Fibroblast of lung (primary cell): ENCODE measurements at regions not wholly inside any gene's neighbourhood (a gene's known extent, or its start where the extent isn't known, plus 50 kb on each side); places are given as distances from the start of the nearest gene placed in this dataset.

Source experiments
- EZH2 ChIP-seq: IDR thresholded peaks from 2 replicates; pipeline ENCODE4 v1.5.1; 2012; ENCODE audit warnings: low read length, control low read depth, mild to moderate bottlenecking; ENCODE audit errors: missing control alignments
- TF ChIP-seq, protein P1 (sequence below), 2 donors: IDR thresholded peaks in 1 of 2; conservative IDR thresholded peaks in 1 of 2; 1 replicate in 1 of 2; 2 replicates in 1 of 2; pipeline ENCODE4 v1.5.1; 2011 to 2012; ENCODE audit warnings: low read length in 2 of 2, control low read depth in 1 of 2, inconsistent platforms in 1 of 2, low read depth in 1 of 2, mild to moderate bottlenecking in 1 of 2

DNA sequence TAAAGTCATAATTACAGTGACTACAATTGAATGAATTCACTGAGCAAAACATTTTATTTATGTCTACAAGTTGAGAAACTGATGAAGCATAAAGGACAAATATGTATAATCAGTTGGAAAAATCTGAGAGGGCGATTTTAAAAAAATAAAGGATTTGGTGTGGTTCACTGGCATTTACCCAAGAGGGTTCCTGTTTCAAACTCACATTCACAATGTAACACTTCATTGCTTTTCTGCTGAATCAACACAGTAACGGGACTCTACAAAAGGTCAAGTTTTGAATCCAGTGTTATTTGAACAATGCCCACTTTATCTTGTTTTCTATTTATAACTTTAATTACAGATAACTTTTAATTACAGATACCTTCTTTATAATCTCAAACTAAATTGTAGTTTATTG lies 138.6 kb downstream of the NUDT12 start:
- TF ChIP-seq, protein P1, sequence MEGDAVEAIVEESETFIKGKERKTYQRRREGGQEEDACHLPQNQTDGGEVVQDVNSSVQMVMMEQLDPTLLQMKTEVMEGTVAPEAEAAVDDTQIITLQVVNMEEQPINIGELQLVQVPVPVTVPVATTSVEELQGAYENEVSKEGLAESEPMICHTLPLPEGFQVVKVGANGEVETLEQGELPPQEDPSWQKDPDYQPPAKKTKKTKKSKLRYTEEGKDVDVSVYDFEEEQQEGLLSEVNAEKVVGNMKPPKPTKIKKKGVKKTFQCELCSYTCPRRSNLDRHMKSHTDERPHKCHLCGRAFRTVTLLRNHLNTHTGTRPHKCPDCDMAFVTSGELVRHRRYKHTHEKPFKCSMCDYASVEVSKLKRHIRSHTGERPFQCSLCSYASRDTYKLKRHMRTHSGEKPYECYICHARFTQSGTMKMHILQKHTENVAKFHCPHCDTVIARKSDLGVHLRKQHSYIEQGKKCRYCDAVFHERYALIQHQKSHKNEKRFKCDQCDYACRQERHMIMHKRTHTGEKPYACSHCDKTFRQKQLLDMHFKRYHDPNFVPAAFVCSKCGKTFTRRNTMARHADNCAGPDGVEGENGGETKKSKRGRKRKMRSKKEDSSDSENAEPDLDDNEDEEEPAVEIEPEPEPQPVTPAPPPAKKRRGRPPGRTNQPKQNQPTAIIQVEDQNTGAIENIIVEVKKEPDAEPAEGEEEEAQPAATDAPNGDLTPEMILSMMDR (conservative IDR thresholded peaks at IDR 0.05 in 1 of 2, IDR thresholded peaks at IDR 0.05 in 1 of 2; ENCODE audit: low read depth in 1 of 2, low read length in 2 of 2) = no peak
- TF ChIP-seq EZH2 = no peak
